T-helper 17 cell (primary cell): ENCODE measurements at regions not wholly inside any gene's neighbourhood (a gene's known extent, or its start where the extent isn't known, plus 50 kb on each side); places are given as distances from the start of the nearest gene placed in this dataset.
A peak's percentile ranks its signal among the peaks of the same experiment; 100 is the strongest.

Experiments used
- ATAC-seq: fragments of 150-1000 bp; cut with Tn5 transposase; 2 replicates; pipeline ENCODE4 v1.10.0; 2021; ENCODE audit warnings: mild to moderate bottlenecking, moderate library complexity
- DNase-seq, 3 donors: peaks; one replicate each; pipeline versions ENCODE4 v3.0.0 to v3.0.0-alpha.2; 2020 to 2021
- H3K9me3 ChIP-seq: one replicate; pipeline ENCODE4 v1.7.0; 2013; ENCODE audit warnings: low read length, mild to moderate bottlenecking; ENCODE audit not compliant: control insufficient read depth, poor library complexity, severe bottlenecking
- H3K27ac Mint-ChIP-seq: one replicate; pipeline ENCODE4 v1.8.0; 2022; ENCODE audit warnings: mild to moderate bottlenecking, moderate library complexity, mixed read lengths
- H3K27me3 Mint-ChIP-seq: one replicate; pipeline ENCODE4 v1.8.0; 2022; ENCODE audit warnings: mixed read lengths
- H3K36me3 Mint-ChIP-seq: one replicate; pipeline ENCODE4 v1.8.0; 2022; ENCODE audit warnings: low read depth, mixed read lengths
- H3K4me1 Mint-ChIP-seq: one replicate; pipeline ENCODE4 v1.8.0; 2022; ENCODE audit warnings: mild to moderate bottlenecking, mixed read lengths
- H3K4me3 Mint-ChIP-seq: one replicate; pipeline ENCODE4 v1.8.0; 2022; ENCODE audit warnings: mild to moderate bottlenecking, moderate library complexity, mixed read lengths

- no peak for DNase-seq
- peaks cover 3% of the 10 kb centered on the region for H3K36me3 Mint-ChIP-seq
- H3K4me3 Mint-ChIP-seq: no peak overlapping the region
- H3K27me3 Mint-ChIP-seq: peaks cover 57% of the 10 kb centered on the region
- ATAC-seq: no peak
- H3K9me3 ChIP-seq: no peaks in the 10 kb centered on the region
- H3K27ac Mint-ChIP-seq: no peak overlapping the region
- H3K4me1 Mint-ChIP-seq: peaks cover 6% of the 10 kb centered on the region
Measured at GRCh38 chr1:5515501-5515900, 476.7 kb downstream of the NPHP4 start.

DNA sequence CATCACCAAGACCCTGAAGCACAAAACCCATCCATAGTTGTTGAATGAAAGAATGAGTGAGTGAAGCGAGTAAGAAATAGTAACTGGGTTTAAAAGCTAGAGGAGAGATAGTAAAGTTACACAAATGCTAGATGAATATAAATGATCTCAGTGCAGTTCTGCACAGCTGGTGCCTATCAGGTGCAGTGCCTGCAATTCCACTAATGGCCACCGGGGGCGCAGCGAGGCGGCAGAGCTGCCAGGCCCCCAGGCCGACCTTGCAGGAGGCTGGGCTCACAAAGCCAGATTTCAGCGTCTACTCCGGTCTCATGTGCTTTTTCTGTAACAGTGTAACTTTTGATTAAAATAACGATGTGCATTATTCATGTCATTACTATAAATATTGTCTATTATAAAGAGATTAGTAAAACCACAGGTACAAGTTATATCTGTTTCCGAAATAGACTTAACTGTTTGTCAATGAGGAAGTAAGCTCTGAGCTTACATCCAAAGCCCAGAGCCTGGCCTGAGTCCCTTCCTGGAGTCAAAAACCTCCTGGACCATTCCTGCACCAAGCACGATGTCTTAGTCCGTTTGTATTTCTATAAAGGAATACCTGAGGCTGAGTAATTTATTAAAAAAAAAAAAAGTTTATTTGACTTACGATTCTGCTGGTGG is 477.6 kb downstream of the NPHP4 start:
- peak overlapping the region; percentile 21 for H3K27ac Mint-ChIP-seq
- no peaks in the 10 kb centered on the region for H3K36me3 Mint-ChIP-seq
- peaks cover 49% of the 10 kb centered on the region for H3K27me3 Mint-ChIP-seq
- ATAC-seq: peak; percentile 63
- H3K4me3 Mint-ChIP-seq: no peak overlapping the region
- H3K9me3 ChIP-seq: no peaks in the 10 kb centered on the region
- peak; percentile 37 to 72 (median 59) for DNase-seq
- H3K4me1 Mint-ChIP-seq: peaks cover 10% of the 10 kb centered on the region

DNA sequence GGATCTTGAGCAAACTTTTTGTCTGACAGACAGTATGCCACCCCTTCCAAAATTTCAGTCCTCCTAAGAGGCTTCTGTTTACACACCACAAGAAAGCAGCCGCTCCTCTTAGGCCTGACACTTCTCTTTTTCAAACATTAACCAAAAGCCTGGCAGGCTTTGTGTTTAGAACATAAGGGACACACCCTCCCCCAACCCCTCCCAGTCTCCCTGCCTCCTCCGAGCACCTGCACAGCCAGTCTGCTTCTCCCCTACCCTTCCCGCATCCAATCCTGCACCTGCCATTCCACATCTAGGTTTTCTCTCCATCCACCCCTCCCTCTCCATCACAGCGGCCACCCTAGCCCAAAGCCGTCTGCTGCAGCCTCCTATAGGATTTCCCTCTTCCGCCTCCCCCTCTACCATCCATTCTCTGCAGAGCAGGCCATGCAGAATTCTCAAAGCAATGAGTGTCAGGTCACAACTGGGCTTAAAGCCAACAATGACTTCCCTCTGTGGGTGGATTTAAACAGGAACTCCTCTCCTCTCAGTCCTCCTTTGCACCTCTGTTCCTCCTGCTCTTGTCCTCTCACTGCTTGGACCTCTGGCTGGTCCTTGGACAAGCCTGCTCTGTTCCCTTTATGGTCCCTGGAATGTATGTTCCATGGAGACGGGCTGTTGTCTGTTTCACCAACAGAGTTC is 478.2 kb downstream of the NPHP4 start:
- peaks cover 49% of the 10 kb centered on the region for H3K27me3 Mint-ChIP-seq
- peak overlapping the region; percentile 21 for H3K27ac Mint-ChIP-seq
- DNase-seq (no peak), ATAC-seq (no peak)
- no peaks in the 10 kb centered on the region for H3K9me3 ChIP-seq
- peaks cover 10% of the 10 kb centered on the region for H3K4me1 Mint-ChIP-seq
- no peak overlapping the region for H3K4me3 Mint-ChIP-seq
- no peaks in the 10 kb centered on the region for H3K36me3 Mint-ChIP-seq

DNA sequence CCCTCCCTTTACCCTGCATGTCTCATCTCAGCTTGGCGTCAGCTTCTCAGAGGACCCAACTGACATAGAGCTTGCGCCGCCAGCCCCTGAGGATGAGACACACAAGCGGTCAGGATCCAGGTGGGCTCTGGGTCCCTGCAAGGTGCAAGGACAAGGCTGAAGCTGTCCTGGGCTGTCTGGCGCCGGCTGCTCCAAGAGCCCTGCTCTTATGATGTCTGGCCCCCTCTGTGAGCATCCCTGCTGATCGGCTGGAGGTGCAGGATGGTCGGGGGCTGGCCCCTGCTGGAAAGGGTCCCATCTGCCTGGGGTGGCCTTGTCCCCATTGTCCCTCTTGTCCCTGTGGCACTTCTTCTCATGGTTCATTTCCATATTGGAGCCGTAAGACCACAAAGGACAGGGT is 479.0 kb downstream of the NPHP4 start:
- H3K9me3 ChIP-seq: no peaks in the 10 kb centered on the region
- no peak for DNase-seq
- H3K4me3 Mint-ChIP-seq: no peak overlapping the region
- no peak overlapping the region for H3K27ac Mint-ChIP-seq
- H3K4me1 Mint-ChIP-seq: peaks cover 10% of the 10 kb centered on the region
- H3K27me3 Mint-ChIP-seq: peaks cover 48% of the 10 kb centered on the region
- no peak for ATAC-seq
- H3K36me3 Mint-ChIP-seq: no peaks in the 10 kb centered on the region

- no peaks in the 10 kb centered on the region for H3K36me3 Mint-ChIP-seq
- H3K4me1 Mint-ChIP-seq: peaks cover 10% of the 10 kb centered on the region
- no peak for DNase-seq
- no peak overlapping the region for H3K4me3 Mint-ChIP-seq
- no peak overlapping the region for H3K27ac Mint-ChIP-seq
- no peak for ATAC-seq
- peaks cover 42% of the 10 kb centered on the region for H3K27me3 Mint-ChIP-seq
- no peaks in the 10 kb centered on the region for H3K9me3 ChIP-seq
Measured at GRCh38 chr1:5511381-5512097, 480.7 kb downstream of the NPHP4 start.

GRCh38 chr1:5509664-5510452 is 482.4 kb downstream of the NPHP4 start:
- H3K9me3 ChIP-seq: no peaks in the 10 kb centered on the region
- H3K27ac Mint-ChIP-seq: no peak overlapping the region
- peaks cover 34% of the 10 kb centered on the region for H3K27me3 Mint-ChIP-seq
- peak overlapping the region; percentile 70 for H3K4me3 Mint-ChIP-seq
- DNase-seq: peak; percentile 48 to 70 (median 54)
- no peaks in the 10 kb centered on the region for H3K36me3 Mint-ChIP-seq
- peak; percentile 73 for ATAC-seq
- peaks cover 10% of the 10 kb centered on the region for H3K4me1 Mint-ChIP-seq

DNA sequence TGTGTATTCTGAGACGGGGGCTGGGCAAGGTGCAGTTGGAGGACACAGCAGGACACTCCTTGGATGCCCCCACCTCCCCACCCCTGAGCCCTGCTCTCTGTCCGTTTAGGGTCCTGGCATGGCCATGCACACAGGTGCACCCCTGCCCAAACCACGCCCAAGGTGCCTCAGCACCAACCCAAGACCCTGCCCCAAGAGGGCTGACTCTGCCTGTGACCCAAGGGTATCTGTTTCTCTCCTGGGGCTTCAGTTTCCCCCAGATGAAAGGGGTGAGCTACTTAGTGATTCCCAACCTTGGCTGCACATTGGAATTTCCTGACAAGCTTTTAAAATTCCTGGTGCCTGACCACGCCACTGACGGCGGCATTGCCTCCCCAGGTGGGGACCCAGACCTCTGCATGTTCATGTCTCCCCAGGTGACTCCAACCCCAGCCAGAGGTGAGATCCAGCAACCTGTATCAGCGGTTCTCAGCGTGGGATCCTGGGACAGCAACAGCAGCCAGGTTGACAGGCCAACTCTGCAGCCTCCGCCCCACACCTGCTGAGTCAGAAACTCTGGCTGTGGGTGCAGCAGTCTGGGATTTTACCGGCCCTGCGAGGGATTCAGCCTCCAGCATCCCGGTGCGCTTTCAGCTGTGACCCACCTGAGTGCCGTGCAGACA is 483.4 kb downstream of the NPHP4 start:
- H3K9me3 ChIP-seq: no peaks in the 10 kb centered on the region
- no peak for ATAC-seq
- Mint-ChIP-seq H3K4me1 (peaks cover 6% of the 10 kb centered on the region), H3K27me3 (peaks cover 34% of the 10 kb centered on the region), H3K27ac (no peak overlapping the region), H3K36me3 (no peaks in the 10 kb centered on the region), H3K4me3 (no peak overlapping the region)
- no peak for DNase-seq

- Mint-ChIP-seq H3K4me1 (peaks cover 6% of the 10 kb centered on the region), H3K36me3 (no peaks in the 10 kb centered on the region)
- ATAC-seq: no peak
Measured at GRCh38 chr1:5507340-5507739, 484.9 kb downstream of the NPHP4 start.

GRCh38 chr1:5506634-5507033 is 485.6 kb downstream of the NPHP4 start:
- DNase-seq (no peak), ATAC-seq (no peak)
- H3K9me3 ChIP-seq: no peaks in the 10 kb centered on the region
- H3K36me3 Mint-ChIP-seq: no peaks in the 10 kb centered on the region
- H3K4me1 Mint-ChIP-seq: peaks cover 6% of the 10 kb centered on the region
- peaks cover 44% of the 10 kb centered on the region for H3K27me3 Mint-ChIP-seq
- H3K27ac Mint-ChIP-seq: no peak overlapping the region
- no peak overlapping the region for H3K4me3 Mint-ChIP-seq

More at GRCh38 chr1:5507340-5507739, 484.9 kb downstream of the NPHP4 start:
- no peaks in the 10 kb centered on the region for H3K9me3 ChIP-seq
- Mint-ChIP-seq H3K27me3 (peaks cover 44% of the 10 kb centered on the region), H3K4me3 (no peak overlapping the region), H3K27ac (no peak overlapping the region)
- no peak for DNase-seq

DNA sequence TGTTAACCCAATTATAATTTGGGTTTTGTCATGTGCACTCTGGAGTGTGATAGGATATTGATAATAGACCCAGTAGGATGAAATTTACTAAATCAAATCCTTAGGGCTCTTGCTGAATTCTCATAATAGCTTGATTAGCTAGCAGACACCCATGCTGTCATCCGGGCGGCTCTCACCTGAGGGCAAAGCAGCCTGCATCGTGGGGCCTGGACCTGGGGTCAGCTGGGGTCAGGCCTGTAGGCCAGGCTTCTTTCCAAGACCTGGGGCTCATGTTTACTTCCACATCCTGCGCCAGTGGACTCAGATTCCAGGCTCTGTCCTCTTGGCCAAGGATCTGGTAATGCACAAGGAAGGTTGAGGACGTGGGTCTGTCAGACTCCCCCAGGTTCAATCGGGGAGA is 486.3 kb downstream of the NPHP4 start:
- H3K4me3 Mint-ChIP-seq: no peak overlapping the region
- ATAC-seq (no peak), DNase-seq (no peak)
- H3K27ac Mint-ChIP-seq: no peak overlapping the region
- peaks cover 3% of the 10 kb centered on the region for H3K4me1 Mint-ChIP-seq
- H3K27me3 Mint-ChIP-seq: peaks cover 39% of the 10 kb centered on the region
- H3K36me3 Mint-ChIP-seq: no peaks in the 10 kb centered on the region
- no peaks in the 10 kb centered on the region for H3K9me3 ChIP-seq

DNA sequence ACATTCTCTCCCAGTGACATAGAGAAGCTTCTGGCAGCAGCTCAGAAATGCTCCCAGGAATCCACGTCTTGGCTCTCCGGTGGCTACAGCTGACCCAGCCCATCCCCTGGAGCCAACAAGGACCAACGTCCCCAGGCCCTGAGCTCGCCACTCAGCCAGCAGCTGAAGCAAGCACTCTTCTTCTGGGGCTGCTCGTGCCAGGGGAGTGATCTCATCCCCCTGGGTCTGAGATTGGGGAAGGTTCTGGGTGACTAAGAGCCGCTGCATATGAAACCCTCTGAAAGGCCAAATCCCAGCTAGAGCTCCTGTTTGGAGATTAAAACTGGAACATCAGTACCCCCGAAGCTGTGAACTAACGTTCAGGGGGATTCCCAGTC is 487.9 kb downstream of the NPHP4 start:
- no peaks in the 10 kb centered on the region for H3K36me3 Mint-ChIP-seq
- no peak overlapping the region for H3K27ac Mint-ChIP-seq
- H3K27me3 Mint-ChIP-seq: peaks cover 31% of the 10 kb centered on the region
- H3K4me1 Mint-ChIP-seq: no peaks in the 10 kb centered on the region
- ATAC-seq: no peak
- DNase-seq: no peak
- no peaks in the 10 kb centered on the region for H3K9me3 ChIP-seq
- no peak overlapping the region for H3K4me3 Mint-ChIP-seq

DNA sequence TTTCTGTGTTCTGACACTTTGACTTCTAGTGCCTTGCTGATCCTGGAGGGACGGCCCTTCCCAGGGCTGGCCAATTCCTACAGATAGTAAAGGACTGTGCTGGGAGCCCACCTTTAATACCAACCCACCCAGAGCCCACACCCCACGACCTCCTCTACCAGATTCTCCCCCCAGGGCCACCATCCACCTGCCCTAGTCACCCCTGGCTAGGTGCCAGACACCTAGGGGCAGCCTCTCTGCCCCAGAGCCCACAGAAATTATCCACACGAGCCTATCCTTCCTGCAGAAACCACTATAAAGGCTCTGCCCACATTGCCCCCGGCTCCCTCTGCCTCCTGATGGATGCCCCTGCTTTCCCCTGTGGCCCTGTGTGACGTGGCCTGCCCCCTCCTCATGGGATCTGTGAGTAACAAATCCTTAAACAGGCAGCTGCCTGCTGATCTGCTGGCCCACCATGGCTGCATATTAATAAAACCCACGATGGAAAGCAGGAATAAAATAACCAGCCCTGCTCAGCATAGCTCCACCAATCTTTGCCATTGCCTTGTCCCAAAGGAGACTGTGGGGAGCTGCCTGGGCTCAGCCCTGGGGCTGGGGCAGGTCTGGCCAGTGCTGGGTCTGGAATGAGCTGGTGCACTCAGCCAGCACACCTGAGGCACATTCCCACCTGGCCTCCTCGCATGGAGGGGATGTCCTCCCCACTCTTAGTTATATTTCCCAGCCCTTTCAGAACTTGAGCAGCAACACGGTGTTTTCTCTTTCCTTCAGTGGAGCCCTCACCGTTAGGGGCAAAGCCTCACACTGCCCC is 488.5 kb downstream of the NPHP4 start:
- Mint-ChIP-seq H3K27ac (no peak overlapping the region), H3K4me3 (peak overlapping the region; percentile 15), H3K4me1 (no peaks in the 10 kb centered on the region), H3K36me3 (no peaks in the 10 kb centered on the region), H3K27me3 (peaks cover 28% of the 10 kb centered on the region)
- no peaks in the 10 kb centered on the region for H3K9me3 ChIP-seq
- no peak for DNase-seq
- ATAC-seq: no peak
